Right ventricle myocardium inferior (tissue), 1 donor: ENCODE measurements at regions not wholly inside any gene's neighbourhood (a gene's known extent, or its start where the extent isn't known, plus 50 kb on each side); places are given as distances from the start of the nearest gene placed in this dataset.
"Not testable (repeated sequence)": the region's sequence is repeated elsewhere in the genome, so short reads cannot be mapped to it uniquely, and the experiment has no call there.

Experiments used
- ATAC-seq: fragments of 200-7000 bp; cut with Tn5 transposase; one replicate; pipeline ENCODE4 v1.9.1; 2020; ENCODE audit warnings: mild to moderate bottlenecking, moderate library complexity
- DNase-seq: peaks from one replicate; pipeline ENCODE4 v3.0.0; 2021; ENCODE audit errors: missing footprints
- intact Hi-C: fragments of 100-400 bp; cut with DNase I; formaldehyde crosslinking; loops from one replicate; pipeline ENCODE4 v1.11.0; 2022
- donor health status: DM: no; HTN: yes; CAD: no; lungs with severe emphysema.

GRCh38 chr5:177941386-177941785 is 54.7 kb downstream of the PROP1 start:
- DNase-seq, intact Hi-C loops, ATAC-seq: not testable (repeated sequence)

- ATAC-seq = peak; percentile 82
- DNase-seq, intact Hi-C loops: not testable (repeated sequence)
Measured at GRCh38 chr5:177939246-177940171, 56.5 kb downstream of the PROP1 start.

GRCh38 chr5:177938767-177939166 is 57.3 kb downstream of the PROP1 start:
- intact Hi-C loops, DNase-seq, ATAC-seq: not testable (repeated sequence)

- DNase-seq, intact Hi-C loops, ATAC-seq: not testable (repeated sequence)
Measured at GRCh38 chr5:177934233-177934632, 61.8 kb downstream of the PROP1 start.

GRCh38 chr5:177930269-177931022 is 65.6 kb downstream of the PROP1 start:
- intact Hi-C loops, DNase-seq: not testable (repeated sequence)
- peak; percentile 88 for ATAC-seq

GRCh38 chr5:177929618-177930017 is 66.4 kb downstream of the PROP1 start:
- intact Hi-C loops, DNase-seq, ATAC-seq: not testable (repeated sequence)

- ATAC-seq, intact Hi-C loops, DNase-seq: not testable (repeated sequence)
Measured at GRCh38 chr5:177927500-177927899, 68.5 kb downstream of the PROP1 start.

- DNase-seq, ATAC-seq, intact Hi-C loops: not testable (repeated sequence)
Measured at GRCh38 chr5:177924577-177924976, 71.5 kb downstream of the PROP1 start.

- ATAC-seq, DNase-seq, intact Hi-C loops: not testable (repeated sequence)
Measured at GRCh38 chr5:177923837-177924236, 72.2 kb downstream of the PROP1 start.

- intact Hi-C loops, ATAC-seq, DNase-seq: not testable (repeated sequence)
Measured at GRCh38 chr5:177923189-177923588, 72.9 kb downstream of the PROP1 start.

- DNase-seq, ATAC-seq, intact Hi-C loops: not testable (repeated sequence)
Measured at GRCh38 chr5:177909261-177909660, 86.8 kb downstream of the PROP1 start.

- DNase-seq, ATAC-seq, intact Hi-C loops: not testable (repeated sequence)
Measured at GRCh38 chr5:177902806-177903205, 93.2 kb downstream of the PROP1 start.

- intact Hi-C loops, ATAC-seq, DNase-seq: not testable (repeated sequence)
Measured at GRCh38 chr5:177900066-177900465, 96.0 kb downstream of the PROP1 start.

- ATAC-seq, intact Hi-C loops, DNase-seq: not testable (repeated sequence)
Measured at GRCh38 chr5:177894681-177895453, 101.2 kb downstream of the PROP1 start.

- ATAC-seq, intact Hi-C loops: not testable (repeated sequence)
- DNase-seq = peak; percentile 7
Measured at GRCh38 chr5:177892357-177892665, 103.7 kb downstream of the PROP1 start.

- intact Hi-C loops, DNase-seq: not testable (repeated sequence)
- peak; percentile 82 for ATAC-seq
Measured at GRCh38 chr5:177891547-177892356, 104.3 kb downstream of the PROP1 start.

GRCh38 chr5:177883295-177883694 is 100.6 kb upstream of the FAM153A start:
- DNase-seq, ATAC-seq, intact Hi-C loops: not testable (repeated sequence)

GRCh38 chr5:177875900-177876238 is 93.2 kb upstream of the FAM153A start:
- peak; percentile 16 for ATAC-seq
- DNase-seq, intact Hi-C loops: not testable (repeated sequence)
